ENCODE measurements at regions not wholly inside any gene's neighbourhood (a gene's known extent, or its start where the extent isn't known, plus 50 kb on each side); places are given as distances from the start of the nearest gene placed in this dataset.
"Not testable (repeated sequence)": the region's sequence is repeated elsewhere in the genome, so short reads cannot be mapped to it uniquely, and the experiment has no call there.

DNA sequence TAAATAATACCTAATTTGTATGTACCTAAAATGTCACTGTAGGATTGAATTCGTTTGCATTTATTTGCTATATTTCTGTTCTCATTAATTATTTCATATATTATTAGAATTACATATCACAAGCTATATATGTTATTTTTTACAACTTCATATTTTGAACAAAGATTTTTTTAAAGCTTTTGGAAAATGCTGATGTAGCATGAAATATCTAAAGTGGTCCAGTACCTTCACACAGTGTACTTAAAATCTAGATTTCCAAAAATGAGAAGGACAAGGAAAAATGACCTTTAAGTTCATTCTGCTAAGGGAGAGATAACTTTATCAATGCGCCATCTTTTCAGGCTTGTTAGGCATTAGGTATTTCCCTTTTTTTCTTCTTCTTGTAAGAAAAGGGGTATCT lies 71.8 kb downstream of the LARP7 start:
- DNase-seq: no peak

DNA sequence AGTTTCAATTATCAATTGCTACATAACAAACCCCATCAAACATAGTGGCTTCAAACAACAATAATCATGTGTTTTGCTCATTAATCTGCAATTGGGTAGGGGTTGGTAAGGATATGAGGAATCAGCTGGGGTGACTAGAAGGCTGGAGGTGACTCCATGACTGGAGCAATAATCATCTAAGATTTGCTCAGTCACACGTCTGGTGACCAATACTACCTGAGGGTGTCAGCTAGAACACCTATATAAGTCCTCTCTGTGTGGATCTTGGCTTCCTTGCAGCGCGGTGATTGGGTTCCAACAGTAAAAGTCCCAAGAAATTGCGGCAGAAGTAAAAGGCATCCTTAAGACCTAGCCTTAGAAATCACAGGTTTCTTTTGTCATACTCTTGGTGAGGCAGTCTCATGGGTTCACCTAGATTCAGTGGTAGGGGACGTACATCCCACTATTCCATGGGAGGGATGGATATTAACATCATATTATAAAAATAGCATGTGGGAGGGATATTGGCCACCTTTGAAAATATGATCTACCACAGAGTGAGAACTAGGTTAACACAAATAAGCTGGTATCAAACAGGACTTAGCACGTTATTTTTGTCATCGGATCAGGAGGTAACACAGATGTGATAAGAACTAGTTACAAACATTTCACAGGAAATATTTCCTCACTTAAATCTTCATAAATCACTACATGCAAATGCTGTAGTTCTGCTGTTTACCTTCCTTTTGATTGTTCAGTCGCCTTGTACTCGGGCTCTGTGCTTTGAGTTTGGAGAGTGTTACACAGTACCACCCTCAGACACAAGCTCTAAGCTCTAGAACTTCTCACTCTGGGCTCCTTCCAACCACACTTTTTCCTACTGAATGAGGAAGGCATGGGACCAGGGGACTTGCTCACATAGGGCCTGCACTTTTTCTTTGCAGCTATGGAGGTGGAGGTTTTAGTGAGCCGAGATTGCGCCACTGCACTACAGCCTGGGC lies 78.3 kb downstream of the LARP7 start:
- no peak for DNase-seq

DNA sequence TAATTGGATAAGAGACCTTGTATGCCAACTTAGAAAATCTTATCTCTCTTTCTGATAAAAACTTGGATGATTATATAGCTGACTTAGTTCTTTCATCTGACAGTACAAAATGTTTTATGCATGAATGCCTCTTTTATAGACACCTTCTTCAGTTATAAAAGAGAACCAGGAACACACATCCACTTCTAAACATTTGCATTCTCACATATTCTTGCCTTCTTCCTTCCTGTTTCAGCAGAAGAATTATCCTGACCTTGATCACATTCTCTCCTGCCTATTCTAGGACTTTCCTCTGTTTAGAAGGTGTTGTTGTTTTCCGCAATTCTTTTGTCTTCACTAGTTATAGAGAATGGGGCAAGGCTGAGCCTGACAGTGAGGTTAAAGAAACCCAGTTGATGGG lies 80.9 kb downstream of the LARP7 start:
- DNase-seq: no peak

DNA sequence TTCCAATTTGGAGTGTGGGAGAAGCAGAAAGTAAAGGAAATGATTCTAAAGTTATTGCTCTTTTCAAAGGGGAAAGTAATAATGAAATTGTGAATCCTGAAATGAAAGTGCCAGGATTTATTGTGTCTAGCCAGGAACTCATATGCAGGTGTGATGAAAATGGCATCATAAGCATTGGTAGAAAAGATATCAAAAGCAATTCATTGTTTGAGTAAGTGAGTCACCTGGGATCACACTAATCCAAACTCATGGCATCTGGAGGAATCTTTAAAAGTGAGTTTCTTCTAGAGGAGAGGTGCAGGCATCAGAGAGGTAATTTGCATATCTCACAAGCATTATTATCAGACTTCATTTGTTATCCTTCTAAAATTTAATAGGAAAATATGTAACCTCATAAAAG lies 84.7 kb downstream of the LARP7 start:
- DNase-seq: no peak

DNA sequence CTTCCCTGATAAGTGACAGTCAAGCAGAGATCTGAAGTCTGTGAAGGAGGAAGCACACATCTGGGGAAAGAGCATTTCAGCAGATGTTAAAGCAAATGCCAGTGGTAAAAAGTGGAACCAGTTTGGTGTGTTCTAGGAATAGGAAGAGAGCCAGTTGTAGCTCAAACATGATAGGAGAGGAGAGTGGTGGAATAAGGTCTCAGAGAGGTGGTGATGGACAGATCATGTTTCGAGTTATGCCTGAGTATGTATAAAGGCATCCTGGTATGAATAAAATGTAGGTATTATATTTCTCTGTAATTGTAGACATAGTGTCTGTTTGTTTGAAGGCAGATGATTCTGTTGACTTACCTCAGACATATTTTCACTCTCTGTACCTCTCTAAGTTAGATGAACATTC lies 89.1 kb downstream of the LARP7 start:
- no peak for DNase-seq

DNA sequence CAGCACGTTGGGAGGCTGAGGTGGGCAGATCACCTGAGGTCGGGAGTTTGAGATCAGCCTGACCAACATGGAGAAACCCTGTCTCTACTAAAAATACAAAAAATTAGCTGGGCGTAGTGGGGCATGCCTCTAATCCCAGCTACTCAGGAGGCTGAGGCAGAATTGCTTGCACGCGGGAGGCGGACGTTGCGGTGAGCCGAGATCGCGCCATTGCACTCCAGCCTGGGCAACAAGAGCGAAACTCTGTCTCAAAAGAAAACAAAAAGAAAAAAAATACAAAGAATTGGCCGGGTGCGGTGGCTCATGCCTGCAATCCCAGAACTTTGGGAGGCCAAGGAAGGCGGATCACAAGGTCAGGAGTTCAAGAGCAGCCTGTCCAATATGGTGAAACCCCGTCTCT lies 90.8 kb downstream of the LARP7 start:
- not testable (repeated sequence) for DNase-seq

DNA sequence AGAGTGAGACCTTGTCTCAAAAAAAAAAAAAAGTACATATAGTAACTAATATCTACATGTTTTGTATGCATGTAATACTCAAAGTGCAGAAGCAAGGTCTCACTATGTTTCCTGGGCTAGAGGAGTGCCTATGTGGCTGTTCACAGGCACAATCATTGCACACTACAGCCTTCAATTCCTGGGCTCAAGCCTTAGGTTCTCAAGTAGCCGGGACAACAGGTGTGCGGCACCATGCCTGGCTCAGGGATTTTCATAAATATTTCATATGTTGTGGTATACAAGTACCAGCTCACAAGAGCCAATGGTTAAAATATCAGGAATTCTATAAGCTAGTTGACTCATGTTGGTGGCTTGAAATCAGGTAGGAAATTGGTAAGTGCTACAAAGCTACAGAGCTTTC lies 94.8 kb downstream of the LARP7 start:
- DNase-seq: no peak

DNA sequence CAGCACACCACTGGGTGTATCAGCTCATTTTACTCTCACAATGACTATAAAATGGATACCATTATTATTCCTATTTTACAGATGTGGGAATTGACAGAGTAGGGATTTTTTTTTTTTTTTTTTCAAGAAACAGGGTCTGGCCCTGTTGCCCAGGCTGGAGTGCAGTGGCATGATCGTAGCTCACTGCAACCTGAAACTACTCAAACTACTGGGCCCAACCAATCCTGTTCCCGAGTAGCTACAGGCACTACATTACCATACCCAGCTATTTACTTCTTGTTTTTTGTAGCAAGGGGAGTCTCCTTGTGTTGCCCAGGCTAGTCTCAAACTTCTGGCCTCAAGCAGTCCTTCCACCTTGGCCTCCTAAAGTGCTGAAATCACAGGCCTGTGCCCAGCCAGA lies 95.2 kb downstream of the LARP7 start:
- DNase-seq: no peak

DNA sequence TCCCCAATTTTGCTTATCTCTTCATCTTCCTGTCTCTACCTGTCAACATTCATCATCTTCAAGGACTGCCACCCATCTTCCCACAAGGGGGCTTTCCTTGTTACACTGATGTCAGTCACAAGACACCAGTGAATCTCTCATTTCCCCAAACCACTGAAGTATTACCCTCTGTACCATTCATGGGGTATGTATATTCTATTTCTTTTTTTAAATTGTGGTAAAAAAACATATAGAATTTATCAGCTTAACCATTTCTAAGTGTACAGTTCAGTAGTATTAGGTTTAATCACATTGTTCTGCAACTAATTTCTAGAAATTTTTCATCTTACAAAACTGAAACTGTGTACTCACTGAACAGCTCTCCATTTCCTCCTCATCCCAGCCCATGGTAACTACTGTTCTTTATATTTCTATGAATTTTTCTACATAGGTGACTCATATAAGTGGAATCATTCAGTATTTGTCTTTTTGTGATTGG lies 98.6 kb downstream of the LARP7 start:
- DNase-seq: no peak

DNA sequence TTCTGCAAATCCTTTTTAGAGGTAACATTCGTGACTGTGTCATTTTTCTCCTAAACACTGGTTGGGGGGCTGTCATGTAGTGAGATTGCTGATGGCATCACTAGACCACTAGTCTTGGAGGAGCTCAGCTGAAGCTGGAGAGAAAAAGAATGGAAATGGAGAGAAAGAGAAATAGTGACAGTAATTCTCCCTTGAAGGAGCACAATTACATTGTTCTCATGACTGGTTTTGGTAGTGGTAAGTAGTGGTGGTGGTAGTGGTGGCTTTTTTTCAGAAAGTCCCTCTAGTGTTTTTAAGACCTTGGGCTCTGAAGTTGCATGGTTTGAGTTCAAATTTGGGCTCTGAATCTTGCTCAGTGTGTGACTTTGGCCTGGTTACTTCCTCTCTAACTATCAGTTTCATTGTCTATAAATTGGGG lies 99.8 kb downstream of the LARP7 start:
- DNase-seq: no peak

DNA sequence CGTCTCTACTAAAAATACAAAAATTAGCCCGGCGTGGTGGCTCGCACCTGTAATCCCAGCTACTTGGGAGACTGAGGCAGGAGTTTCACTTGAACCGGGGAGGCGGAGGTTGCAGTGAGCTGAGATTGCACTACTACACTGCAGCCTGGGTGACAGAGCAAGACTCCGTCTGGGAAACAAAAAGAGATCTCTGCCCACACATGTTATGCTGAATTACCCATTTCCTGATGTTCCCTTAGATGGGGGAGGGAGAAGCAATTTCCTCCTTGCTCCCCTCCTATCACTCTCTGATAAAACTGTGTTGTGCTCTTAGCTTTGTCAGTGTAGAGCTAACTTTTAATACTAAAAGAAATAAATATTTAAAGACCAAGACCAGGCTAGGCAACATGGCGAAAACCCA lies 102.5 kb downstream of the LARP7 start:
- no peak for DNase-seq

DNA sequence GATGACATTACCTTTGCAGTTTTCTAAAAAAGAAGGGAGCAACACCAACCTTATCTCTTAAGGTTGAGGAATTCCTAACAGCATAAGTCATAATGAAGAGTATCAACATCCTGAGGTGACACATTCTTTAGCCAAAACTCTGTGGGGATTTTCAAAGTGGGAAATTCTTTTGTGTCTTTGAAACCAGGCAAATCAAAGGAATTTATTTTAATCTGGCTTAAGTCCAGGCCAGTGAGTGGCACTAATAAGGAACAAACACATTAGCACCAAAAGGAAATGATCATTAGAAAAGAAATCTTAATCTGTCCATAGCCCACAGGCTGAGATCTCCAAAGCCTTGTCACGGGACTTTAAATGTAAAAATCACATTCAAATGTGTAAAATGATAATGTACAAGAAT lies 110.1 kb downstream of the LARP7 start:
- DNase-seq: no peak

DNA sequence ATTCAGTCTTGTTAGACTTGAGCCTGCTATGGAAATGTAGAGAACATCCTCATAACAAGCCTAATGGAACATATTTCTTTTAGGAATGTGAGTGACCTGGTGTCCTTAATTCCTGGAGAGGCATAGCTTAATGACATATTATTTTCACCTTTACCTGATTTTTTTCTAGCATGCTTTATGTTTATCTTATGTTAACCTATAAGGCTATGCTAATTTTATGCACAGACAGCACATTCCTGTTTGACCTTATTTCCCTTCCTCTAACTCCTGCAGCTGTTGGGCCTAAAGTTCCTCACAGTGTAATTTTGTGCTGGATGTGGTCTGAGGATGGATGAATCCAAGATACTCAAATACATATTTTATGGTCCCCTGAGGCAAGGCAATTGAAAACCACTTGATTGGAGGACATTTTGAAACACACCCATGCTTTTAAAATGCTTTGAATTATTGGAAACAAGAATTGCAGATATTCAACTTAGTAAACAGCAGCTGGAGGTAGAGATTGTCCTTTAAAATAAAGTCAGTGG lies 111.5 kb downstream of the LARP7 start:
- DNase-seq: no peak

DNA sequence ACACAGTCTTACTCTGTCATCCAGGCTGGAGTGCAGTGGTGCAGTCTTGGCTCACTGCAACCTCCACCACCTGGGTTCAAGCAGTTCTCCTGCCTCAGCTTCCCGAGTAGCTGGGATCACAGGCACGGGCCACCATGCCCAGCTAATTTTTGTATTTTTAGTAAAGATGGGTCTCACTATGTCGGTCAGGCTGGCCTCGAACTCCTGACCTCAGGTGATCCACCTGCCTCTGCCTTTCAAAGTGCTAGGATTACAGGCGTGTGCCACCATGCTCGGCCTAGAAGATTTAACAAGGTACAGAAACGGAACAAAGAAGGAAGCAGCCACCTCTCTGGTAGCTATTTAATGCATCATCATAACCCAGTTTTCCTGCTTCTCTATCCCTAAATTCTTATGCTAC lies 113.8 kb downstream of the LARP7 start:
- not testable (repeated sequence) for DNase-seq

DNA sequence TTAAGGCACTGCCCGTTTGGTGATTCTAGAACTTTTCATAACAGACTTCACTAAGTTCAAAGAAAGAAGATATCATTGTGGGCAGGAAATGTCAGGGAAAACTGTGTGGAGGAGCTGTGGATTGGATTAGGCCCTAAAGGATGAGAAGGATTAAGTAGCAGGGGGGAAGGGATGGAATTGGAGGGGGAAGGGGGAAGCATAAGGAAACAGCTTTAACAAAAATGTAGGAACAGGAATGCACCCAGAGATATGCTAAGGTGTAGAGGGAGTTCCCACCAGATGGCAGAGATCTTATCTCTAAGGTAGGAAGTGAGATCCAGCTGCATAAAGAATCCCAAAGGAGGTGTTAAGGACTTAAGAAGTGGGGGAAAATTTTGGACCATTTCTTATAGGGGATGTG lies 114.5 kb downstream of the LARP7 start:
- DNase-seq: no peak

DNA sequence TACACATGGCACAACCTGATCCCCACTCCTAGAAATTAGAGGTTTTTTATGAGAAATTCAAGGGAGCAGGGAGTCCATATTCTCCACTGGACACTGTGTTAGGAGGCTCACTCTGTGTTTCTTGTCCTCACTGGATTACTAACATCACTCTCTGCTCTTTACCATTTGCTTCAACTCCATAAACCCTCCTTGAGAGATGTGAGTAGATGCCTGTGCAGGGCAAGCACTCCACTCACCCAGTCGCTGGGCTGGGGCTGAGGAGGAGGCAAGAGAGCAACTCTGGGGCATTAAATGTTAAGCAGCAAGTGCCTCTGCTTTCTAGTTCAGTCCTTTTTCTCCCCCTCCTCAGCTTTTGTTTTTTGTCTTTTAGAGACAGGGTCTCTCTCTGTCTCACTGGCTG lies 115.1 kb downstream of the LARP7 start:
- DNase-seq: no peak

DNA sequence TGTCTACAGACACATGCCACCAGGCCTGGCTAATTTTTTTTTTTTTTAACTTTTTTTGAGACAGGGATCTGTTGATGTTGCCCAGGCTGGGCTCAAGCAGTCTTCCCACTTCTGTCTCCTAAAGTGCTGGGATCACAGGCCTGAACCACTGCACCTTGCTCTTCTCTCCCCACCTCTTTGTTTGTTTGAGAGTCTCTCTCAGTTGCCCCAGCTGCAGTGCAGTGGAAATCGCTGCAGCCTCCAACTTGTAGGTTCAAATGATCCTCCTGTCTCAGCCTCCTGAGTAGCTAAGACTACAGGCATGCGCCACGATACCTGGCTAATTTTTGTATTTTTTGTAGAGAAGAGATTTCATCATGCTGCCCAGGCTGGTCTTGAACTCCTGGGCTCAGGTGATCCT lies 115.6 kb downstream of the LARP7 start:
- DNase-seq: no peak

DNA sequence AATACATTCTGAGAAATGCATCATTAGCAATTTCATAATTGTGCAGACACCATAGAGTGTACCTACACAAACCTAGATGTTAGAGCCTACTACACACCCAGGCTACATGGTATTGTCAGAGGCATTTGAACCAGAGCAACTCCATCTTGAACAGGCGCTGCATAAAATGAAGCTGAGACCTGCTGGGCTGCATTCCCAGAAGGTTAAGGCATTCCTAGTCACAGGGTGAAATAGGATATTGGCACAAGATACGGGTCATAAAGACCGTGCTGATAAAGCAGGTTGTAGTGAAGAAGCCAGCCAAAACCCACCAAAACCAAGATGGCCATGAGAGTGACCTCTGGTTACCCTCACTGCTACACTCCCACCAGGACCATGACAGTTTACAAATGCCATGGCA lies 116.4 kb downstream of the LARP7 start:
- no peak for DNase-seq

DNA sequence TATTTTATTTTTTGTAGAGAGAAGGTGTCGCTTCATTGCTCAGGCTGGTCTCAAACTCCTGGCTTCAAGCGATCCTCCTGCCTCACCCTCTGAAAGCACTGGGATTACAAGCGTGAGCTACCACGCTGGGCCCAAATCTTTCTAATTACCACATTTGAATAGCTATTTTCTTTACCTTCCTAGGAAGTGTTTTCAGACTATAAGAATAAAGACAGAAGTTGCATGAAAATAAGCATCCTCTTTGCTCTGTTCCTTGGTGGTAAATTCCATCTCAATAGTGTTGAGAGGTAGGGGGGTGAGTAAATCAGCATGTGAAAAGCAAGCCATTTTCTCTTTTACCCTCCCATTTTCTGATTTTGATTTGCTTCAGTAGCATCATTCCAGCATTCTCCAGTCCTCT lies 122.4 kb downstream of the LARP7 start:
- no peak for DNase-seq

DNA sequence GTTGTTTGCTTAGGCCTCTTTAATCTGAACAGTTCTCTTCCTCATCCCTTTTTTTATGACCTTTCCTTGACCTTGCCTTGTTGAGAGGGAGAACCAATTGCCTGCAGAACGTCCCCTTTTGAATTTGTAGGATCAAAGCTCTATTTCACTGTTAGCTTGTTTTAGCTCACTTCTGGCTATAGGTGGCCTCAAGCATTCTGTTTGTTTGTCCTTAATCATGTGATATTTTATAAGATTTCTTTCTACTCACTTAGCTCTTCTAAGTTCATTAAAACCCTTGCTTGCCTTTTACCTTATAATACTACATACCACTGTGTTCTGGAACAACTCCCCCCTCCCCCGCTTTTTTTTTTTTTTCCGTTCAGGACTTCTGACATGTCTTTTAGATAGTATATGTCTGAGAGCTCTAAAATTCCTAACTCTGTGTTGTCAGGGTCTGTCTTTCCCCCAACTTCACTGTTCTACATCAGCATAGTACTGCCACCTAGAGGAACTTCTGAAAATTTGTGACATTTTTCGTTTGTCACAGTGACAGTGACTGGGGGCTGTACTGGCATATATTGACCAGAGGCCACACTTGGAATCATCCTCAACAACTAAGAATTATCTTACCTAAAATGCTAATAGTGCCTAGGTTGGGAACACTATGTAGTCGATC lies 128.5 kb downstream of the LARP7 start:
- DNase-seq: peak in 1 of 2 experiments; percentile 36

DNA sequence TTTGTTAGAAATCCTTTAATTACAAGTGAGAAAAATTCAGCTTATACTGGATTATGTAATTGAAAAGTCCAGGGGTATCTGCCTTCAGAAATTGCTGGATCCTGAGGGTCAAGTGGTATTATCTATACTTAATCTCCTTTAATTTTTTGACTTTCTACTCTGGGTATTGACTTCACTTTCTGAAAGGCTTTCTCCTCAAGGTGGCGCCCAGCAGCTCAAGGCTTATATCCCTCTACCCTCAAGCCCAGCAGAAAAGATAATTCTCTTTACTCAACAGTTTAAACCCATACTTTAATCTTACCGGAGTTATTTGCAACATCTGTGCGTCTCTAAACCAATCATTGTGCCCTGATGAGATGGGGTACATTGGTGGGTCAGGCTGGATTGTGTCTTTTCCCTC lies 129.5 kb downstream of the LARP7 start:
- peak; percentile 14 to 39 for DNase-seq

DNA sequence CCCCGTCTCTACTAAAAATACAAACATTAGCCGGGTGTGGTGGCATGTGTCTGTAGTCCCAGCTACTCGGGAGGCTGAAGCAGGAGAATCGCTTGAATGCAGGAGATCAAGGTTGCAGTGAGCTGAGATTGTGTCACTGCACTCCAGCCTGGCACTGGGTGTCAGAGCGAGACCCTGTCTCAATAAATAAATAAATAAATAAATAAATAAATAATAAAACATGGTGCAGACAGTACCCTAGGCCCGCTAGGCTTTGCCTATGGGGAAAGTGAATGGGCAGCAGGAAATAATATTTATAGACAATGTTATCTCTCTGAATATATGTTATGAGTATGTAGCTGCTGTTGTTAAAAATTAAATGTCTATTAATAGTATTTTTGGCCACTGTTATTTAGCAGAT lies 130.4 kb downstream of the LARP7 start:
- DNase-seq: no peak

DNA sequence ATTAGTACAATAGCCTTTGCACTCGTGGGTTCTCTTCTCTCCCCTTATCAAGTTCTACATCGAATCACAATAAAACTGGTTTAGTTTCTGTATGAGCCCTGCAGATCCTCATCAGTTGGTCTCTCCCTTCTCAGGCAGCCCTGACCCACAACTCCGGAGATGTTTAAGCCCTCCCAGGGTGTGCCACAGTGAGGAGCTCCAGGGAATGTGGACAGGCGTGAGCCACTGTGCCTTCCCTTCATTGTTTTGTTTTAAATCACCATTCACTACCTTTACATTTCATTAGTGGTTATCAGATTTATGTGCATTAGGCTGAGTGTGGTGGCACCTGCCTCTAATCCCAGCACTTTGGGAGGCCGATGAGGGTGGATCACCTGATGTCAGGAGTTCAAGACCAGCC lies 133.2 kb downstream of the LARP7 start:
- DNase-seq: no peak

DNA sequence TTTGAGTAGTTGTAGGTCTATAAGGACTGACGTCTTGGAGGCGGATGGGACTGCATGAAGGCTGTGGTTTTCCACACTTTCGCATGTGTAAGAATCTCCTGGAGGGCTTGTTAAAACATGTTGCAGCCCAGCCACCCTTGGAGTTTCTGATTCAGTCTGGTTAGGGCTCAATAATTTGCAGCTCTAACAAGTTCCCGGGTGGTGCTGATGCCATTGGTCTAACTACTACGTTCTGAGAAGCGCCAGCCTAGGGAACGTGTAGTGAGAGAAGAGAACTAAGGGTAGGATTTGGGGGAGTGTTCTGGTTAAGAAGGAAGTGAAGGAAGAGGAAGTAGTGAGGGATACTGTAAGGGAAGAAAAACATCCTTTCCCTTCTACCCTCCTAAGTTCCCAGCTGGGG lies 138.9 kb downstream of the LARP7 start:
- DNase-seq: no peak
